ENCODE measurements at regions not wholly inside any gene's neighbourhood (a gene's known extent, or its start where the extent isn't known, plus 50 kb on each side); places are given as distances from the start of the nearest gene placed in this dataset.

DNA sequence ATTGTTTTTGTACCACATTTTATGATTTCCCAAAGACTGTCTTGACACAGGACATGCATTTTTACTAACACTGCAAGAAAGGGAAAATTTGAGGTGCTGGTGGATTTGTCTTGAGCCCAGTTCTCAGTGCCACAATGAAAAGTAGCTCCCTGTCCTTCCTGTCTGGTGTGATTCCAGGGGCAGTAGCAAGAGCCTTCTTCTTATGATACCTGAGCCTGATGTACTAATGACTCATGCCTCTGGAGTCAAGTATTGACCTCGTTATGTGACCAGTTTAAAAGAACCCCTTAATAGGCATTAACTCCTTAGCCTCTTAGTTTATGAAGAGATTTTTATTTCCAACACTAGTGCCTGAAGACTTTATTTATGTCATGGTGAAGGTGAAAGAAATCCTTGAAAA lies 728.6 kb downstream of the SLC4A3 start:
- TF ChIP-seq POLR2A (IDR thresholded peaks at IDR 0.05) = no peak
- TF ChIP-seq, protein P1, sequence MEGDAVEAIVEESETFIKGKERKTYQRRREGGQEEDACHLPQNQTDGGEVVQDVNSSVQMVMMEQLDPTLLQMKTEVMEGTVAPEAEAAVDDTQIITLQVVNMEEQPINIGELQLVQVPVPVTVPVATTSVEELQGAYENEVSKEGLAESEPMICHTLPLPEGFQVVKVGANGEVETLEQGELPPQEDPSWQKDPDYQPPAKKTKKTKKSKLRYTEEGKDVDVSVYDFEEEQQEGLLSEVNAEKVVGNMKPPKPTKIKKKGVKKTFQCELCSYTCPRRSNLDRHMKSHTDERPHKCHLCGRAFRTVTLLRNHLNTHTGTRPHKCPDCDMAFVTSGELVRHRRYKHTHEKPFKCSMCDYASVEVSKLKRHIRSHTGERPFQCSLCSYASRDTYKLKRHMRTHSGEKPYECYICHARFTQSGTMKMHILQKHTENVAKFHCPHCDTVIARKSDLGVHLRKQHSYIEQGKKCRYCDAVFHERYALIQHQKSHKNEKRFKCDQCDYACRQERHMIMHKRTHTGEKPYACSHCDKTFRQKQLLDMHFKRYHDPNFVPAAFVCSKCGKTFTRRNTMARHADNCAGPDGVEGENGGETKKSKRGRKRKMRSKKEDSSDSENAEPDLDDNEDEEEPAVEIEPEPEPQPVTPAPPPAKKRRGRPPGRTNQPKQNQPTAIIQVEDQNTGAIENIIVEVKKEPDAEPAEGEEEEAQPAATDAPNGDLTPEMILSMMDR (IDR thresholded peaks at IDR 0.05 in 8 of 11, conservative IDR thresholded peaks at IDR 0.05 in 3 of 11) = no peak
